Fibroblast of the conjunctiva (primary cell): ENCODE measurements at regions not wholly inside any gene's neighbourhood (a gene's known extent, or its start where the extent isn't known, plus 50 kb on each side); places are given as distances from the start of the nearest gene placed in this dataset.
A peak's percentile ranks its signal among the peaks of the same experiment; 100 is the strongest.
"Not testable (repeated sequence)": the region's sequence is repeated elsewhere in the genome, so short reads cannot be mapped to it uniquely, and the experiment has no call there.

Experiments used
- DNase-seq: peaks from one replicate; pipeline ENCODE4 v3.0.0-alpha.2; 2010; ENCODE audit warnings: low read depth

DNA sequence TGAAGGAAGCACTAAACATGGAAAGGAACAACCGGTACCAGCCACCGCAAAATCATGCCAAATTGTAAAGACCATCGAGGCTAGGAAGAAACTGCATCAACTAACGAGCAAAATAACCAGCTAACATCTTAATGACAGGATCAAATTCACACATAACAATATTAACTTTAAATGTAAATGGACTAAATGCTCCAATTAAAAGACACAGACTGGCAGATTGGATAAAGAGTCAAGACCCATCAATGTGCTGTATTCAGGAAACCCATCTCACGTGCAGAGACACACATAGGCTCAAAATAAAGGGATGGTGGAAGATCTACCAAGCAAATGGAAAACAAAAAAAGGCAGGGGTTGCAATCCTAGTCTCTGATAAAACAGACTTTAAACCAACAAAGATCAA lies 206.3 kb downstream of the SLC38A4 start:
- DNase-seq, result not testable (repeated sequence)

GRCh38 chr12:46617737-46618136 lies 208.1 kb downstream of the SLC38A4 start:
- DNase-seq, result not testable (repeated sequence)

GRCh38 chr12:46617167-46617566 lies 208.6 kb downstream of the SLC38A4 start:
- peak; percentile 36 for DNase-seq

DNA sequence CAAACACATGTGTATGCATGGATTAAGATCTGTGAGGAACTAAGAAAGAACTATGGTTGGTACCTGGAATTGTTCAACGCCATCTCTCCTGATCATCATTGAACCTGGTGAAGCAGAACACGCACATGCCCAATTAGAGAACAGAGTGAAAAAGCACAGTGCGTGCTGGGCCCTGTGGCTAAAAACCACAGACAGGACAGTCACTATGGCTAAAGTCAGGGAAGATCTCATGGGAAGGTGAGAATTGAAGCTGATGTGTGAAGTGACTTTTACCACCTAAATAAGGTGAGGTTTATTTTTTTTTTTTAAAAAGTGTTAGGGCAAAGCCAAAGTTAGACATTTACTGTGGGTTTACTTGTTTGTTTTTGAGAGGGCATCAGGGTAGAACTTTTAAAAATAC lies 215.0 kb downstream of the SLC38A4 start:
- DNase-seq, result no peak

- DNase-seq, result no peak
Observed at GRCh38 chr12:46609674-46610073, 216.1 kb downstream of the SLC38A4 start.

DNA sequence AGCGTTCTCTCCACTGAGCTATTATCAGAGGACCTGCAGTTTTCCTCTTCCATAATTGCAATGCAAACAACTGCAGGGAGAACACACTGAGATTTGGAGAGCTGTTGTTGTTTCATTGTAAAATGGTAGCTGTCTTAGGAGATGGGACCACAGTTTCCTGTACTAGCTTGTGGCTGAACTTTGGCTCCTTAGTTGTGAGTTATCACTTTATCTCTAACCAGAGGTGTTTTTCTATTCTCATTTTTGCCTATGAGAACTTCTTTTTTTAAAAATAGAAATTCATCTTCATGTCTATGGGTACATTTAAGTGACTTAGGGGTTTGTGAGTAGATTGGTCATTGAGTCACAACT lies 216.5 kb downstream of the SLC38A4 start:
- no peak for DNase-seq

GRCh38 chr12:46608431-46609272 lies 217.1 kb downstream of the SLC38A4 start:
- peak; percentile 38 for DNase-seq

- DNase-seq, result no peak
Observed at GRCh38 chr12:46604684-46605083, 221.1 kb downstream of the SLC38A4 start.

DNA sequence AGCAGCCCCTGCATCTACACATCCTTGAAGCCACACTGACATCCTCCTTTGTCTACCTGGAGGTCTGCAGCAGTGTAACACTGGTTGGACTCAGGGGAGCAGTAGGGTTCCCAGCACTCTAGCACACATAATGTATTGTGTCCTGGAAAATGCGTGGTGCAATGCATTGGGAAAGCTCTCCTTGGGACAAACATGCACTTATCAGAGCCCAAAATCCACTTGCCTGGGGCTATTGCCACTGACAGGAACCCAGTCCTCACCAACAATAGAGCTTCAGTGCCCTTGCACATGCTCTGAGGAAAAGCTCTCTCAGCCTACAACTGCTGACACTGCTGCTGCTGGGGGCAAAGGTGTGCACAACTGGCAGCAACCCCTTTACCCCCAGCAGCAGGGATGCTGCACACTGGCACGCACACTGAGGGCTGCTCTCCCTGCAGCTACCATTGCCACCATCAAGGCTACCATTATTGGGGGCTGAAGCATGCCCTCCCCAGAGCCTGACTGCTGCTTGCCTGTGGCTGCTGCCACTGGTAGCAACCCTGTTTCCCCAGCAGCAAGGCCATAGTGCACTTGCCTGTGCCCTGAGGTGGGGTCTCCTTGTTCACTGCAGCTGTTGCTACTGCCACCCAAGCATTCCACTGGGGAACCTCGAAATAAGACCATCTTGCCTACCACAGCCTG lies 221.9 kb downstream of the SLC38A4 start:
- no peak for DNase-seq

- DNase-seq, result no peak
Observed at GRCh38 chr12:46602474-46602873, 223.3 kb downstream of the SLC38A4 start.

- no peak for DNase-seq
Observed at GRCh38 chr12:46590991-46591703, 218.6 kb upstream of the SLC38A2 start.

- DNase-seq, result peak; percentile 71
Observed at GRCh38 chr12:46585854-46586621, 213.5 kb upstream of the SLC38A2 start.

DNA sequence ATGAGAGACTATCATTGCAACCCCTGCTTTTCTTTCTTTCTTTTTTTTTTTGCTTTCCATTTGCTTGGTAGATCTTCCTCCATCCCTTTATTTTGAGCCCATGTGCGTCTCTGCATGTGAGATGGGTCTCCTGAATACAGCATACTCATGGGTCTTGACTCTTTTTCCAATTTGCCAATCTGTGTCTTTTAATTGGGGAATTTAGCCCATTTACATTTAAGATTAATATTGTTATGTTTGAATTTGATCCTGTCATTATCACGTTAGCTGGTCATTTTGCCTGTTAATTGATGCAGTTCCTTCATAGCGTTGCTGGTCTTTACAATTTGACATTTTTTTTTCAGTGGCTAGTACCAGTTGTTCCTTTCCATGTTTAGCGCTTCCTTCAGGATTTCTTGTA lies 211.5 kb upstream of the SLC38A2 start:
- not testable (repeated sequence) for DNase-seq

- not testable (repeated sequence) for DNase-seq
Observed at GRCh38 chr12:46581990-46582389, 209.4 kb upstream of the SLC38A2 start.

DNA sequence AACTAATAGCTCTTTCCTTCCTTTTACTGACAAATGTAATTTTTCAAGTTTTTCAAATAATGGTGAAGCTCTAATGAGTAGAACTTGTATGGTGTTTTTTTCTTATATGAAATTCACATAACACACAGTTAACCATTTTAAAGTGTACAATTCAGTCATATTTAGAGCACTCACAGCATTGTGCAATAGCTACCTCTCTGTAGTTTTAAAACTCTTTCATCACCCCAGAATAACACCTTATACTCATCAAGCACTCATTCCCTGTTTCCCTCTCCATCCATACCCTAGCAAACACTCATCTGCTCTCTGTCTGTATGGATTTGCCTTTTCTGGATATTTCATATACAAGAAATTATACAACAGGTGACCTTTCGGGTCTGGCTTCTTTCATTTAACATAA lies 207.9 kb upstream of the SLC38A2 start:
- DNase-seq, result no peak

DNA sequence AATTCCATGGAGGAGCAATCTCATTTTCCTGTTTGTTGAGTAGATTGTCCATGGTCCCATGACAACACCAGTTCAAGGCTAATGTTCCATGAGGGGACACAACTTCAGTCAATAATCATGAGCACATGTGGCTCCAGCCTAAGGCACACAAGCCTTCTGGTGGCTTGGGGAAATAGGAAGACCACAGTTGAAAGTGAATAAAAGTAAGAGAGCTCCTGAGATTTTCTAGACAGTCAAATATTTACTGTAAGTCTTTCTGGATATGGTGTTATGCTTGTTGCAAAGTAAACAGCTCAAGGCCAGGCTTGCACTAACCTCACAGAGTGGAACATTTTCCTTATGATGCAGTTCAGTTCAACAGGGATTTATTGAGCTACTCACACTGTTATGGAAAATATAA lies 206.9 kb upstream of the SLC38A2 start:
- DNase-seq, result no peak

DNA sequence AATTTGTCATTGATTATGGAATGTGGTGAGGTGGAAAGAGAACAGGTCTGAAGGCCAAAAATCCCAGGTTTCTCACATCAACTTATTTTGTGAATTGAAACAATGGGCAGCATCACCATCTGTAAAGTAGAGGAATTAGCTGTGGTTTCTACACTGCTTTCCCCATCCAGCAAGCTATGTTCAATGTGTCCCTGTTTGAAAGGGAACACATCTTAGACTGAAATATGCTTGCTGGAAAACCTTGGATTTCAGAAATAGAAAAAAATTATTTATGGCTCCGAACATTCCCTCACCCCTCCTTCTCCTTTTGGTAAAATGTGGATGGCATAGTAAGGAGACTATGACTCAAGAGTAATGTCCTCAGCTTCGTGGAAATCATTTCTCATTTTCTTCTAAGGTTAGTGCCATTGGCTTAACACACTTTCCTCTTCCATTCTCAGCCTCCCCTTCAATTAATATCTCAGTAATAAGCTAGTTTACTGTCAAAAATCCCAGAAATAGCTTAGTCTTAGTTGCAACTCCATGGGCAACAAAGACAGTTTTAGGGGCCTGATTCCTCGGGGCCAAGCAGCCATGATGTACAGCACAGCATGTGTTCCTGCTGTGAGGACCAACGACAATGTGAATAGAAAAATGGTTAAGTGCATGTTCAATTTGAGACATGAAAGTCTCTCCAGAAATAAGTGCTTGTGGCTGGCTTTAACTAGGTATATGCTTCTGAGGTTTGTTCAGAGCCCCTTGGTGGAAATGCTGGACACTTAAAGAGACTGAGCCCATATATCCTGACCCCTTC lies 205.8 kb upstream of the SLC38A2 start:
- DNase-seq, result no peak

DNA sequence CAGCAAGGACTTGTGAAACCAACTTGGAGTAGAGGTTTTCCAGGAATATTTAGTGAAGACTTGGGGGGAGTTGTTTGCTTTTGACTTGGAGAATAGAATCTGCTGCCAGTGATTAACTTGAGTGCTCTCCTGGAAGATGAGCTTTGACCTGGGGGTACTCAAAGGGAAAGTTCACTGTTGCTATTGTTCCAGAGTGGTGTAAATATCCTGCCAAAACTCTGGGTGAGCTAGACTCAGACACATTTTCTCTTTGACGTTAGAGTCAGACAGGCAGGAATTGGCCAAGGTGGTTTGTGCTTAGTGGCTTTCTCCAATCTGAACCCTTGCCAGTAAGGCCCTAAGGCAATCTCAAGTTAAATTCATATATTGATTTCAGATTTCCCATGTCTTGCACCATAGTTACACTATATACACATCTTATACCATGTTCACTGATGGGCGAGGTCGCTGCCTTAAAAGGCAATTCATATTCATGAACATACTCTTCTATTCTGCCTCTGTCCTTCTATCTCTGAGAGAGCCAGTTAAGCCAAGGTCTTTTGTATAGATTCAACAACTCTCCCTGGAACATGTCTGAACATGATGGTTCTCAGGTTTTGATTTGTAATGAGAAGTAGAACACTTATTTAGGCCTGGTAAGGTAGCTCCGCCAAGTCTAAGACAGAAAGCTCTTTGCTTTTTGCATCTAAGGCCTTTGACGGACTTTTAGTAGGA lies 204.6 kb upstream of the SLC38A2 start:
- no peak for DNase-seq

- no peak for DNase-seq
Observed at GRCh38 chr12:46574847-46575246, 202.3 kb upstream of the SLC38A2 start.

- no peak for DNase-seq
Observed at GRCh38 chr12:46573347-46573658, 200.7 kb upstream of the SLC38A2 start.
